ENCODE measurements at regions not wholly inside any gene's neighbourhood (a gene's known extent, or its start where the extent isn't known, plus 50 kb on each side); places are given as distances from the start of the nearest gene placed in this dataset.

GRCh38 chr2:219707496-219708285, 80.3 kb downstream of the SLC4A3 start:
- no peak for TF ChIP-seq CTCF (IDR thresholded peaks at IDR 0.05)
- Histone ChIP-seq H3K27me3 (peaks cover 0 to 15% of the 10 kb centered on the region in 2 donors), H3K36me3 (no peaks in the 10 kb centered on the region), H3K4me3 (no peak overlapping the region), H3K9me3 (no peaks in the 10 kb centered on the region), H3K4me1 (no peaks in the 10 kb centered on the region), H3K27ac (no peak overlapping the region)
- DNase-seq (no peak), ATAC-seq (no peak)
- intact Hi-C loops (cut with DNase I): no loop called here

- no peaks in the 10 kb centered on the region for H3K36me3 ChIP-seq
- H3K4me3 ChIP-seq: no peak overlapping the region
- TF ChIP-seq CTCF (IDR thresholded peaks at IDR 0.05): no peak
- no peak for DNase-seq
- H3K9me3 ChIP-seq: no peaks in the 10 kb centered on the region
- no peak for ATAC-seq
- no peak overlapping the region for H3K27ac ChIP-seq
- intact Hi-C loops (cut with DNase I): no loop called here
- H3K4me1 ChIP-seq: no peaks in the 10 kb centered on the region
- peaks cover 0 to 14% of the 10 kb centered on the region in 2 donors for H3K27me3 ChIP-seq
These were observed 81.9 kb downstream of the SLC4A3 start for GRCh38 chr2:219709331-219709761.

DNA sequence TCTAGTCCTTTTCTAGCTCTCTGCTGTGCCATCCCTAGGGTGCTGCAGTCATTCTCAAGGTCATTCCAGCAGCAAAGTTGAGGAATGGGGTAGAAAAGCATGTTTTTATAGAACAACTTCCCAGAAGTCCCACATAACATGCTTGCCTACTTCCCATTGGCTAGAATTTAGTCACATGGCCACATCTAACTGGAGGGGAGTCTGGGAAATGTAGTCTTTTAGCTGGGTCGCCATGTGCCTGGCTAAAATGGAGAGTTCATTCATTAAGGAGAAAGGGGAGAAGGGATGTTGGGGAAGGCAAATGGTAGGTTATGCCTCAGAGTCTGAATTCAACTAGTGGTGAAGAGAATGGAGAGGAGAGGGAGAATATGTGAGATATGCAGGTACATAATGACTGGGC, 85.7 kb downstream of the SLC4A3 start:
- Histone ChIP-seq H3K9me3 (no peaks in the 10 kb centered on the region), H3K4me3 (no peak overlapping the region), H3K27ac (no peak overlapping the region), H3K36me3 (no peaks in the 10 kb centered on the region), H3K4me1 (no peaks in the 10 kb centered on the region), H3K27me3 (no peaks in the 10 kb centered on the region)
- intact Hi-C loops (cut with DNase I): no loop called here
- ATAC-seq (no peak), DNase-seq (no peak)
- TF ChIP-seq CTCF (IDR thresholded peaks at IDR 0.05): no peak

DNA sequence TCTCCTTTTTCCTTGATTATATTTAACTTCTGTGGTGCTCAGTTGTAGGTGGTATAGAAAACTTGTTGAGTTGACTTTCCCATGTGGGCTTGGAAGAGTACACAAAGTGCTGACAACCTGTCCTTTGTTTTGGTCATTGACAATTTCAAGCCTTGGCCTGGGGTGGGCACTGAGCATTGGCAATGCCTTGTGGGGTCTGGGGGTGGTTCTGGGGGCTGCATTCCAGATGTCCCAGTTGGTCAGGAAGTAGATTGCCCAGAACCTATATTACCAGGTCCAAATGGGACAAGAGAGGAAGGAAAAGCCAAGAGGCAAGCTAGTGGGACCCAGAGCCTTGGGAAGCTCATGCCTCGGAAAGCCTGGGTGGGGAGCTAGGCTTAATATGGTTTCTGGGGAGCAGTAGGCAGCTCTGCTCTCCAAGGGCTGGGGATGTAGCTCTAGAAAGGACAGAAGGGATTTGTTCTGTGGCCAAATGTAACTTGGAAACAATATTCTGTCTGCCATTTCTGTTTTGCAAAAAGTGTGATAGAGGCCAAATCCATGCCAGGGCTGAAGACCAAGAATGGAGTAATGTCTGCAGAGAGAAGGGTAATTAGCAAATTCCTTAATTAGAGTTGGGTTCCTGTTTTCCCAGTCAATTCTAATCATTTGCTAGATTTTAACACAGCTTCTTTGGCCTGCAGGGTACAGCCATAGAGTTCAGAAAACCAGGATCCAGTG, 87.4 kb downstream of the SLC4A3 start:
- intact Hi-C loops (cut with DNase I): no loop called here
- H3K27me3 ChIP-seq: no peaks in the 10 kb centered on the region
- DNase-seq (no peak), ATAC-seq (no peak)
- no peak for TF ChIP-seq CTCF (IDR thresholded peaks at IDR 0.05)
- H3K9me3 ChIP-seq: no peaks in the 10 kb centered on the region
- no peak overlapping the region for H3K4me3 ChIP-seq
- no peaks in the 10 kb centered on the region for H3K4me1 ChIP-seq
- no peak overlapping the region for H3K27ac ChIP-seq
- H3K36me3 ChIP-seq: no peaks in the 10 kb centered on the region

- H3K4me3 ChIP-seq: no peak overlapping the region
- no peak for TF ChIP-seq CTCF (IDR thresholded peaks at IDR 0.05)
- no peak overlapping the region for H3K27ac ChIP-seq
- no peaks in the 10 kb centered on the region for H3K9me3 ChIP-seq
- H3K4me1 ChIP-seq: no peaks in the 10 kb centered on the region
- DNase-seq (no peak), ATAC-seq (no peak)
- no peaks in the 10 kb centered on the region for H3K27me3 ChIP-seq
- no peaks in the 10 kb centered on the region for H3K36me3 ChIP-seq
- intact Hi-C loops (cut with DNase I): no loop called here
These were observed 90.6 kb downstream of the SLC4A3 start for GRCh38 chr2:219718066-219718465.
